IMR-90 (cell line): ENCODE measurements at regions not wholly inside any gene's neighbourhood (a gene's known extent, or its start where the extent isn't known, plus 50 kb on each side); places are given as distances from the start of the nearest gene placed in this dataset.
A peak's percentile ranks its signal among the peaks of the same experiment; 100 is the strongest.

Experiments
- ATAC-seq: fragments of 200-7000 bp; cut with Tn5 transposase; 2 replicates; pipeline ENCODE4 v1.9.1; 2020; ENCODE audit warnings: low read depth, mild to moderate bottlenecking, moderate library complexity
- BruUV-seq: library from RNA; stranded (reverse); fragments of 400-500 nt; replicated peaks from 2 replicates; lab custom pipeline; 2021; lab: Mats Ljungman, UMichigan
- CTCF ChIA-PET: fragments of 300-600 bp; formaldehyde crosslinking; extraction: SDS; loops from one replicate; lab custom pipeline; 2021; ENCODE audit warnings: antibody characterized with exemption; lab: Yijun Ruan, JAX
- POLR2A ChIA-PET: fragments of 300-600 bp; sonication (Branson Sonifier 250); formaldehyde crosslinking; loops from one replicate; lab custom pipeline; 2022; ENCODE audit warnings: antibody characterized with exemption; ENCODE audit not compliant: unreplicated experiment; lab: Charles Lee
- DNase-seq: peaks from one replicate; pipeline ENCODE4 v3.0.0; 2013
- H2AFZ ChIP-seq: replicated peaks from 2 replicates; pipeline ENCODE3; 2013; ENCODE audit warnings: low read length, mild to moderate bottlenecking; ENCODE audit not compliant: poor library complexity
- H2AK5ac ChIP-seq: 2 replicates; pipeline ENCODE4 v1.6.1; 2013; ENCODE audit warnings: low read depth, low read length, inconsistent platforms
- H2AK9ac ChIP-seq: replicated peaks from 2 replicates; pipeline ENCODE3; 2013; ENCODE audit warnings: mild to moderate bottlenecking, low read depth, low read length, moderate library complexity; ENCODE audit not compliant: poor library complexity
- H2BK120ac ChIP-seq: 2 replicates; pipeline ENCODE4 v1.6.1; 2013; ENCODE audit warnings: low read depth, low read length, inconsistent platforms
- H2BK15ac ChIP-seq: 3 replicates; pipeline ENCODE4 v1.6.1; 2013; ENCODE audit warnings: low read depth, low read length, inconsistent platforms
- H2BK20ac ChIP-seq: 2 replicates; pipeline ENCODE4 v1.6.1; 2013; ENCODE audit warnings: low read depth, mild to moderate bottlenecking, inconsistent platforms, low read length, moderate library complexity
- H2BK5ac ChIP-seq: 2 replicates; pipeline ENCODE4 v1.6.1; 2013; ENCODE audit warnings: mild to moderate bottlenecking, low read depth, low read length, inconsistent platforms; ENCODE audit not compliant: poor library complexity, severe bottlenecking
- H3K14ac ChIP-seq: replicated peaks from 2 replicates; pipeline ENCODE4 v1.6.1; 2013; ENCODE audit warnings: low read depth, low read length, inconsistent platforms
- H3K18ac ChIP-seq: 2 replicates; pipeline ENCODE4 v1.6.1; 2013; ENCODE audit warnings: low read depth, low read length, control low read depth
- H3K23ac ChIP-seq: 2 replicates; pipeline ENCODE4 v1.6.1; 2013; ENCODE audit warnings: low read depth, low read length, inconsistent platforms
- H3K27ac ChIP-seq: 2 replicates; pipeline ENCODE4 v1.5.1; 2013; ENCODE audit warnings: mild to moderate bottlenecking, control low read depth, low read length; ENCODE audit not compliant: insufficient read depth
- H3K27me3 ChIP-seq: 2 replicates; pipeline ENCODE4 v1.6.1; 2013; ENCODE audit warnings: low read length; ENCODE audit not compliant: control insufficient read depth, insufficient read depth
- H3K36me3 ChIP-seq: 2 replicates; pipeline ENCODE4 v1.6.1; 2013; ENCODE audit warnings: low read length, mixed read lengths; ENCODE audit not compliant: control insufficient read depth, insufficient read depth
- H3K4ac ChIP-seq: 2 replicates; pipeline ENCODE4 v1.6.1; 2013; ENCODE audit warnings: low read depth, low read length, inconsistent platforms
- H3K4me1 ChIP-seq: 2 replicates; pipeline ENCODE4 v1.6.1; 2013; ENCODE audit warnings: low read length, mixed read lengths; ENCODE audit not compliant: control insufficient read depth, insufficient read depth
- H3K4me2 ChIP-seq: 2 replicates; pipeline ENCODE4 v1.6.1; 2013; ENCODE audit warnings: low read depth, mild to moderate bottlenecking, control low read depth, low read length, moderate library complexity
- H3K4me3 ChIP-seq: 2 replicates; pipeline ENCODE4 v1.5.1; 2013; ENCODE audit warnings: low read depth, mild to moderate bottlenecking, control low read depth, low read length, moderate library complexity; ENCODE audit not compliant: insufficient read depth
- H3K56ac ChIP-seq: 2 replicates; pipeline ENCODE4 v1.6.1; 2013; ENCODE audit warnings: low read length, inconsistent platforms; ENCODE audit not compliant: insufficient read depth; ENCODE audit errors: extremely low read depth
- H3K79me1 ChIP-seq, 2 experiments: 2 replicates each; pipeline ENCODE4 v1.6.1; 2013; ENCODE audit warnings: low read length in 2 of 2, inconsistent platforms in 1 of 2, low read depth in 1 of 2
- H3K9ac ChIP-seq: 2 replicates; pipeline ENCODE4 v1.6.1; 2013; ENCODE audit warnings: low read depth, low read length, control low read depth
- H3K9me1 ChIP-seq: 2 replicates; pipeline ENCODE4 v1.6.1; 2013; ENCODE audit warnings: low read length, inconsistent platforms; ENCODE audit not compliant: insufficient read depth
- H3K9me3 ChIP-seq: 2 replicates; pipeline ENCODE4 v1.6.1; 2013; ENCODE audit warnings: low read length; ENCODE audit not compliant: control insufficient read depth, insufficient read depth
- H4K20me1 ChIP-seq: 2 replicates; pipeline ENCODE4 v1.6.1; 2013; ENCODE audit warnings: low read length, inconsistent platforms; ENCODE audit not compliant: insufficient read depth
- H4K5ac ChIP-seq: 2 replicates; pipeline ENCODE4 v1.6.1; 2013; ENCODE audit warnings: mild to moderate bottlenecking, low read depth, low read length, control low read depth
- H4K8ac ChIP-seq, 2 experiments: 2 replicates each; pipeline ENCODE4 v1.6.1; 2013; ENCODE audit warnings: low read depth in 2 of 2, low read length in 2 of 2, control low read depth in 1 of 2, inconsistent platforms in 1 of 2
- H4K91ac ChIP-seq: 2 replicates; pipeline ENCODE4 v1.6.1; 2013; ENCODE audit warnings: low read depth, low read length, inconsistent platforms; ENCODE audit not compliant: insufficient read depth
- BHLHE40 ChIP-seq: fragments of 150-350 bp; IDR thresholded peaks from 2 replicates; pipeline ENCODE4 v1.6.1; 2016; ENCODE audit warnings: mild to moderate bottlenecking, low read depth, low read length
- CEBPB ChIP-seq: IDR thresholded peaks from 2 replicates; pipeline ENCODE4 v1.6.1; 2012; ENCODE audit warnings: low read depth, low read length, improper control_type of control experiment
- CHD1 ChIP-seq: IDR thresholded peaks from 2 replicates; pipeline ENCODE4 v1.6.1; 2012; ENCODE audit warnings: low read depth, low read length, improper control_type of control experiment
- FOS ChIP-seq: fragments of 150-350 bp; IDR thresholded peaks from 2 replicates; pipeline ENCODE4 v1.6.1; 2016; ENCODE audit warnings: low read depth, low read length
- MAFK ChIP-seq: IDR thresholded peaks from 2 replicates; pipeline ENCODE4 v1.6.1; 2012; ENCODE audit warnings: low read depth, low read length, improper control_type of control experiment
- MAZ ChIP-seq: IDR thresholded peaks from 2 replicates; pipeline ENCODE4 v1.6.1; 2012; ENCODE audit warnings: low read depth, mild to moderate bottlenecking, low read length, improper control_type of control experiment, moderate library complexity, borderline replicate concordance
- MXI1 ChIP-seq: IDR thresholded peaks from 2 replicates; pipeline ENCODE4 v1.6.1; 2012; ENCODE audit warnings: low read depth, mild to moderate bottlenecking, low read length, moderate library complexity, borderline replicate concordance
- NFE2L2 ChIP-seq: fragments of 150-350 bp; IDR thresholded peaks from 2 replicates; pipeline ENCODE4 v1.6.1; 2016; ENCODE audit warnings: low read depth, mild to moderate bottlenecking, low read length
- POLR2A ChIP-seq: IDR thresholded peaks from 2 replicates; pipeline ENCODE4 v1.6.1; 2012; ENCODE audit warnings: mild to moderate bottlenecking, low read depth, low read length
- RAD21 ChIP-seq: IDR thresholded peaks from 2 replicates; pipeline ENCODE4 v1.6.1; 2012; ENCODE audit warnings: low read length, improper control_type of control experiment
- RCOR1 ChIP-seq: IDR thresholded peaks from 2 replicates; pipeline ENCODE4 v1.6.1; 2012; ENCODE audit warnings: mild to moderate bottlenecking, low read length, improper control_type of control experiment; ENCODE audit not compliant: insufficient replicate concordance
- RFX5 ChIP-seq: IDR thresholded peaks from 2 replicates; pipeline ENCODE4 v1.8.0; 2012; ENCODE audit warnings: low read depth, mild to moderate bottlenecking, low read length, moderate library complexity
- SMC3 ChIP-seq: fragments of 150-350 bp; IDR thresholded peaks from 2 replicates; pipeline ENCODE4 v1.6.1; 2016; ENCODE audit warnings: low read depth, mild to moderate bottlenecking, antibody characterized with exemption, low read length, moderate library complexity
- USF2 ChIP-seq: fragments of 150-350 bp; IDR thresholded peaks from 2 replicates; pipeline ENCODE4 v1.6.1; 2017; ENCODE audit warnings: mild to moderate bottlenecking, antibody characterized with exemption, low read length, low read depth
- WGBS, 2 experiments: methylation state at CpG; one replicate each; pipeline versions ENCODE4 v1.1.5 to v1.1.7; 2013; ENCODE audit warnings: missing lambda C conversion rate in 2 of 2; ENCODE audit not compliant: insufficient read length in 1 of 2; ENCODE audit errors: extremely low coverage in 2 of 2; 5-methylcytosine and 5-hydroxymethylcytosine counted together
- dilution Hi-C: fragments of 300-500 bp; cut with HindIII; formaldehyde crosslinking; loops from one replicate; pipeline ENCODE4 v1.14.3; 2018; ENCODE audit warnings: low sequenced_read_pairs; ENCODE audit not compliant: unreplicated experiment
- in situ Hi-C: fragments of 300-500 bp; cut with MboI; formaldehyde crosslinking; loops from 3 replicates; pipeline ENCODE4 v1.14.3; 2019; ENCODE audit warnings: low sequenced_read_pairs, inconsistent platforms, mixed read lengths
- intact Hi-C: fragments of 100-400 bp; cut with micrococcal nuclease; formaldehyde crosslinking; loops from 2 replicates; pipeline ENCODE4 v1.10.0; 2022
- TF ChIP-seq, protein P1 (sequence below): fragments of 150-350 bp; IDR thresholded peaks from 2 replicates; pipeline ENCODE4 v1.6.1; 2016; ENCODE audit warnings: low read depth, mild to moderate bottlenecking, low read length, moderate library complexity, borderline replicate concordance
- TF ChIP-seq, protein P2 (sequence below): conservative IDR thresholded peaks from 2 replicates; pipeline ENCODE4 v1.5.1; 2012; ENCODE audit warnings: mild to moderate bottlenecking, low read depth, low read length, improper control_type of control experiment

- dilution Hi-C loops, result no loop called here
- no peak overlapping the region for H2AFZ ChIP-seq
These were observed 304.3 kb downstream of the CDCA7 start for GRCh38 chr2:173658946-173659371.

More at GRCh38 chr2:173658946-173659371, 304.3 kb downstream of the CDCA7 start:
- Histone ChIP-seq H2BK20ac (no peak overlapping the region), H3K9ac (no peak overlapping the region), H3K4me2 (no peak overlapping the region), H2AK9ac (no peak overlapping the region), H3K18ac (peak overlapping the region; percentile 5; the same call in 1 of the 2 replicates), H3K27ac (no peak overlapping the region), H3K79me1 (peaks cover 0 to 3% of the 10 kb centered on the region in 2 experiments; a peak in 1 of 4 replicates), H3K4me3 (no peak overlapping the region), H3K14ac (no peak overlapping the region), H4K5ac (no peak overlapping the region), H3K4ac (peak overlapping the region; percentile 33; the same call in 1 of the 2 replicates), H3K56ac (no peak overlapping the region), H2BK5ac (peak overlapping the region; percentile 14), H4K91ac (peak overlapping the region; percentile 2; the same call in 1 of the 2 replicates), H3K4me1 (peaks cover 12% of the 10 kb centered on the region), H4K8ac (peak overlapping the region in 1 of 2 experiments; percentile 39; a peak in 1 of 4 replicates), H2AK5ac (peak overlapping the region; percentile 60; the same call in 1 of the 2 replicates), H3K9me1 (peaks cover 13% of the 10 kb centered on the region), H3K36me3 (no peaks in the 10 kb centered on the region), H4K20me1 (no peaks in the 10 kb centered on the region), H2BK15ac (peak overlapping the region; percentile 54; the same call in 1 of the 3 replicates), H3K27me3 (no peaks in the 10 kb centered on the region), H2BK120ac (peak overlapping the region; percentile 9), H3K9me3 (no peaks in the 10 kb centered on the region), H3K23ac (no peak overlapping the region)
- in situ Hi-C loops, result no loop called here
- TF ChIP-seq USF2, result no peak
- TF ChIP-seq CHD1, result no peak
- no peak for TF ChIP-seq RFX5
- TF ChIP-seq, protein P1, sequence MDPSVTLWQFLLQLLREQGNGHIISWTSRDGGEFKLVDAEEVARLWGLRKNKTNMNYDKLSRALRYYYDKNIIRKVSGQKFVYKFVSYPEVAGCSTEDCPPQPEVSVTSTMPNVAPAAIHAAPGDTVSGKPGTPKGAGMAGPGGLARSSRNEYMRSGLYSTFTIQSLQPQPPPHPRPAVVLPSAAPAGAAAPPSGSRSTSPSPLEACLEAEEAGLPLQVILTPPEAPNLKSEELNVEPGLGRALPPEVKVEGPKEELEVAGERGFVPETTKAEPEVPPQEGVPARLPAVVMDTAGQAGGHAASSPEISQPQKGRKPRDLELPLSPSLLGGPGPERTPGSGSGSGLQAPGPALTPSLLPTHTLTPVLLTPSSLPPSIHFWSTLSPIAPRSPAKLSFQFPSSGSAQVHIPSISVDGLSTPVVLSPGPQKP, result no peak
- no peak for TF ChIP-seq BHLHE40
- no peak for TF ChIP-seq MXI1
- TF ChIP-seq SMC3, result no peak
- TF ChIP-seq MAZ, result no peak
- no peak for TF ChIP-seq MAFK
- no peak for TF ChIP-seq CEBPB
- no peak for TF ChIP-seq FOS
- no peak for TF ChIP-seq NFE2L2
- no peak for TF ChIP-seq RCOR1
- TF ChIP-seq, protein P2, sequence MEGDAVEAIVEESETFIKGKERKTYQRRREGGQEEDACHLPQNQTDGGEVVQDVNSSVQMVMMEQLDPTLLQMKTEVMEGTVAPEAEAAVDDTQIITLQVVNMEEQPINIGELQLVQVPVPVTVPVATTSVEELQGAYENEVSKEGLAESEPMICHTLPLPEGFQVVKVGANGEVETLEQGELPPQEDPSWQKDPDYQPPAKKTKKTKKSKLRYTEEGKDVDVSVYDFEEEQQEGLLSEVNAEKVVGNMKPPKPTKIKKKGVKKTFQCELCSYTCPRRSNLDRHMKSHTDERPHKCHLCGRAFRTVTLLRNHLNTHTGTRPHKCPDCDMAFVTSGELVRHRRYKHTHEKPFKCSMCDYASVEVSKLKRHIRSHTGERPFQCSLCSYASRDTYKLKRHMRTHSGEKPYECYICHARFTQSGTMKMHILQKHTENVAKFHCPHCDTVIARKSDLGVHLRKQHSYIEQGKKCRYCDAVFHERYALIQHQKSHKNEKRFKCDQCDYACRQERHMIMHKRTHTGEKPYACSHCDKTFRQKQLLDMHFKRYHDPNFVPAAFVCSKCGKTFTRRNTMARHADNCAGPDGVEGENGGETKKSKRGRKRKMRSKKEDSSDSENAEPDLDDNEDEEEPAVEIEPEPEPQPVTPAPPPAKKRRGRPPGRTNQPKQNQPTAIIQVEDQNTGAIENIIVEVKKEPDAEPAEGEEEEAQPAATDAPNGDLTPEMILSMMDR, result no peak
- no peak for TF ChIP-seq RAD21
- TF ChIP-seq POLR2A, result no peak
- peak; percentile 60 for DNase-seq
- intact Hi-C loops, result loop anchor here (10.0 kb wide), 2 partner anchors 286 to 396 kb away; no protein-coding TSS in a partner anchor
- peak; percentile 14 for ATAC-seq
- ChIA-PET POLR2A (no interaction called here), CTCF (interaction anchor here (0.6 kb wide), 1 partner anchor 28 kb away, joined by 9 read pairs; no protein-coding TSS in a partner anchor)
- no CpG with 5 or more reads among the region's 2 CpGs for WGBS, 2 experiments
- no TSS peak for BruUV-seq
